ENCODE measurements at regions not wholly inside any gene's neighbourhood (a gene's known extent, or its start where the extent isn't known, plus 50 kb on each side); places are given as distances from the start of the nearest gene placed in this dataset.

GRCh38 chr13:21898945-21899344, 228.1 kb downstream of the FGF9 start:
- CTCF ChIA-PET = interaction anchor here (0.8 kb wide), 1 partner anchor 14 kb away, joined by 3 read pairs; no protein-coding TSS in a partner anchor
- H3K79me2 ChIP-seq (ENCODE audit: insufficient read depth, low read length) = no peaks in the 10 kb centered on the region
- RAD21 ChIA-PET (ENCODE audit: low non-redundant PET in 1 of 2, low total read pairs in 2 of 2, uncharacterized antibody in 2 of 2, unreplicated experiment in 2 of 2) = no interaction called here
- H3K4me3 ChIP-seq (replicated peaks in 1 of 2; ENCODE audit: low read depth in 1 of 2, low read length in 2 of 2) = no peak overlapping the region
- no peaks in the 10 kb centered on the region for H3K27me3 ChIP-seq (ENCODE audit: insufficient read depth, low read length)
- DNase-seq (ENCODE audit: low read depth, low spot score) = no peak
- TF ChIP-seq ZFX (IDR thresholded peaks at IDR 0.05) (no peak), REST (IDR thresholded peaks at IDR 0.05; ENCODE audit: low read depth) (no peak)
- H3K27ac ChIP-seq (ENCODE audit: low read depth, low read length) = no peak overlapping the region
- ATAC-seq = no peak
- no peak overlapping the region for H3K9ac ChIP-seq (ENCODE audit: low read length)
- intact Hi-C loops (cut with micrococcal nuclease) = no loop called here
- POLR2A ChIA-PET = no interaction called here
- no peaks in the 10 kb centered on the region for H3K9me2 ChIP-seq (ENCODE audit: insufficient read depth)
- no peaks in the 10 kb centered on the region for H3K36me3 ChIP-seq (ENCODE audit: control insufficient read depth in 1 of 2, insufficient read depth in 2 of 2, low read length in 2 of 2)
- no peaks in the 10 kb centered on the region for H3K9me3 ChIP-seq (ENCODE audit: control insufficient read depth in 1 of 2, insufficient read depth in 1 of 2, low read depth in 1 of 2, low read length in 2 of 2)
- H3K4me2 ChIP-seq (ENCODE audit: low read length) = no peak overlapping the region
- no TSS peak for BruUV-seq (replicated peaks)
- no peaks in the 10 kb centered on the region for H3K4me1 ChIP-seq (ENCODE audit: control insufficient read depth in 1 of 2, insufficient read depth in 2 of 2, low read length in 2 of 2)
- H4K20me1 ChIP-seq (ENCODE audit: insufficient read depth) = no peaks in the 10 kb centered on the region
- H2AFZ ChIP-seq (ENCODE audit: low read depth, low read length, poor library complexity, severe bottlenecking) = no peak overlapping the region

GRCh38 chr13:21901336-21901735, 230.5 kb downstream of the FGF9 start:
- Histone ChIP-seq H3K4me2 (ENCODE audit: low read length) (no peak overlapping the region), H3K9ac (ENCODE audit: low read length) (no peak overlapping the region), H4K20me1 (ENCODE audit: insufficient read depth) (no peaks in the 10 kb centered on the region), H2AFZ (ENCODE audit: low read depth, low read length, poor library complexity, severe bottlenecking) (no peak overlapping the region), H3K9me3 (ENCODE audit: control insufficient read depth in 1 of 2, insufficient read depth in 1 of 2, low read depth in 1 of 2, low read length in 2 of 2) (no peaks in the 10 kb centered on the region), H3K4me3 (replicated peaks in 1 of 2; ENCODE audit: low read depth in 1 of 2, low read length in 2 of 2) (no peak overlapping the region), H3K27ac (ENCODE audit: low read depth, low read length) (no peak overlapping the region), H3K79me2 (ENCODE audit: insufficient read depth, low read length) (no peaks in the 10 kb centered on the region), H3K27me3 (ENCODE audit: insufficient read depth, low read length) (no peaks in the 10 kb centered on the region), H3K36me3 (ENCODE audit: control insufficient read depth in 1 of 2, insufficient read depth in 2 of 2, low read length in 2 of 2) (no peaks in the 10 kb centered on the region), H3K4me1 (ENCODE audit: control insufficient read depth in 1 of 2, insufficient read depth in 2 of 2, low read length in 2 of 2) (no peaks in the 10 kb centered on the region), H3K9me2 (ENCODE audit: insufficient read depth) (no peaks in the 10 kb centered on the region)
- RAD21 ChIA-PET (ENCODE audit: low non-redundant PET in 1 of 2, low total read pairs in 2 of 2, uncharacterized antibody in 2 of 2, unreplicated experiment in 2 of 2) = no interaction called here
- POLR2A ChIA-PET = no interaction called here
- intact Hi-C loops (cut with micrococcal nuclease) = no loop called here
- no peak for DNase-seq (ENCODE audit: low read depth, low spot score)
- no peak for ATAC-seq
- no peak for TF ChIP-seq FOSL1 (IDR thresholded peaks at IDR 0.05; ENCODE audit: low read depth)
- TF ChIP-seq CEBPB (IDR thresholded peaks at IDR 0.05; ENCODE audit: low read depth) = no peak
- TF ChIP-seq EZH2phosphoT487 (IDR thresholded peaks at IDR 0.05; ENCODE audit: borderline replicate concordance) = no peak
- TF ChIP-seq, protein P1, sequence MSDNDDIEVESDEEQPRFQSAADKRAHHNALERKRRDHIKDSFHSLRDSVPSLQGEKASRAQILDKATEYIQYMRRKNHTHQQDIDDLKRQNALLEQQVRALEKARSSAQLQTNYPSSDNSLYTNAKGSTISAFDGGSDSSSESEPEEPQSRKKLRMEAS (IDR thresholded peaks at IDR 0.05) = no peak
- no peak for TF ChIP-seq SRF (IDR thresholded peaks at IDR 0.05; ENCODE audit: low read depth)
- TF ChIP-seq POLR2AphosphoS5 (IDR thresholded peaks at IDR 0.05; ENCODE audit: low read depth, low read length) = no peak
- CTCF ChIA-PET = no interaction called here
- BruUV-seq (replicated peaks) = no TSS peak

Data from HCT116 (cell line).